Immature natural killer cell (primary cell): ENCODE measurements at regions not wholly inside any gene's neighbourhood (a gene's known extent, or its start where the extent isn't known, plus 50 kb on each side); places are given as distances from the start of the nearest gene placed in this dataset.

Experiments
- DNase-seq, 3 donors: peaks; one replicate each; pipeline ENCODE4 v3.0.0; 2022; ENCODE audit warnings: mixed read lengths in 1 of 3
- H3K27ac Mint-ChIP-seq, 6 donors: one replicate each; pipeline ENCODE4 v1.8.0; 2020; ENCODE audit warnings: mixed read lengths in 6 of 6, mild to moderate bottlenecking in 5 of 6, inconsistent platforms in 4 of 6, moderate library complexity in 3 of 6
- H3K27me3 Mint-ChIP-seq, 3 donors: one replicate each; pipeline ENCODE4 v1.8.0; 2020 to 2021; ENCODE audit warnings: low read depth in 3 of 3, mild to moderate bottlenecking in 3 of 3, mixed read lengths in 3 of 3, moderate library complexity in 3 of 3, inconsistent platforms in 1 of 3
- H3K36me3 Mint-ChIP-seq, 3 donors: one replicate each; pipeline ENCODE4 v1.8.0; 2020; ENCODE audit warnings: mixed read lengths in 3 of 3, inconsistent platforms in 2 of 3, mild to moderate bottlenecking in 2 of 3
- H3K4me1 Mint-ChIP-seq, 2 donors: one replicate each; pipeline ENCODE4 v1.8.0; 2020; ENCODE audit warnings: inconsistent platforms in 2 of 2, mild to moderate bottlenecking in 2 of 2, mixed read lengths in 2 of 2, moderate library complexity in 1 of 2
- H3K4me3 Mint-ChIP-seq, 5 donors: one replicate each; pipeline ENCODE4 v1.8.0; 2020; ENCODE audit warnings: mild to moderate bottlenecking in 5 of 5, mixed read lengths in 5 of 5, inconsistent platforms in 3 of 5, moderate library complexity in 3 of 5
- H3K9me3 Mint-ChIP-seq, 6 donors: one replicate each; pipeline ENCODE4 v1.8.0; 2020; ENCODE audit warnings: mild to moderate bottlenecking in 6 of 6, mixed read lengths in 6 of 6, inconsistent platforms in 4 of 6, moderate library complexity in 3 of 6

- Mint-ChIP-seq H3K4me1 (no peaks in the 10 kb centered on the region), H3K4me3 (no peak overlapping the region), H3K27ac (no peak overlapping the region), H3K36me3 (no peaks in the 10 kb centered on the region), H3K27me3 (peaks cover 0 to 8% (median 6%) of the 10 kb centered on the region in 3 donors), H3K9me3 (peaks cover 0 to 3% (median 0%) of the 10 kb centered on the region in 6 donors)
- DNase-seq: no peak
These were observed 114.2 kb downstream of the QRSL1 start for GRCh38 chr6:106743612-106744011.

GRCh38 chr6:106740287-106740686 lies 110.9 kb downstream of the QRSL1 start:
- no peak overlapping the region for H3K27ac Mint-ChIP-seq

GRCh38 chr6:106739387-106739786 lies 110.0 kb downstream of the QRSL1 start:
- Mint-ChIP-seq H3K27me3 (peaks cover 4 to 8% (median 8%) of the 10 kb centered on the region in 3 donors), H3K9me3 (no peaks in the 10 kb centered on the region), H3K4me3 (no peak overlapping the region), H3K4me1 (no peaks in the 10 kb centered on the region), H3K36me3 (no peaks in the 10 kb centered on the region), H3K27ac (no peak overlapping the region)
- no peak for DNase-seq

More at GRCh38 chr6:106740287-106740686, 110.9 kb downstream of the QRSL1 start:
- DNase-seq: no peak
- Mint-ChIP-seq H3K36me3 (no peaks in the 10 kb centered on the region), H3K4me3 (no peak overlapping the region), H3K4me1 (no peaks in the 10 kb centered on the region), H3K9me3 (no peaks in the 10 kb centered on the region), H3K27me3 (peaks cover 4 to 8% (median 8%) of the 10 kb centered on the region in 3 donors)

GRCh38 chr6:106736502-106736901 lies 107.1 kb downstream of the QRSL1 start:
- no peak overlapping the region for H3K4me3 Mint-ChIP-seq
- no peaks in the 10 kb centered on the region for H3K9me3 Mint-ChIP-seq
- H3K27ac Mint-ChIP-seq: no peak overlapping the region

GRCh38 chr6:106735828-106736227 lies 106.5 kb downstream of the QRSL1 start:
- Mint-ChIP-seq H3K9me3 (no peaks in the 10 kb centered on the region), H3K27ac (no peak overlapping the region), H3K4me1 (no peaks in the 10 kb centered on the region), H3K36me3 (no peaks in the 10 kb centered on the region), H3K27me3 (peaks cover 7 to 8% (median 8%) of the 10 kb centered on the region in 3 donors), H3K4me3 (no peak overlapping the region)
- DNase-seq: no peak

More at GRCh38 chr6:106736502-106736901, 107.1 kb downstream of the QRSL1 start:
- H3K4me1 Mint-ChIP-seq: no peaks in the 10 kb centered on the region
- no peaks in the 10 kb centered on the region for H3K36me3 Mint-ChIP-seq
- peaks cover 4 to 8% (median 8%) of the 10 kb centered on the region in 3 donors for H3K27me3 Mint-ChIP-seq
- DNase-seq: no peak

GRCh38 chr6:106735136-106735633 lies 105.8 kb downstream of the QRSL1 start:
- Mint-ChIP-seq H3K9me3 (no peaks in the 10 kb centered on the region), H3K27ac (no peak overlapping the region), H3K36me3 (no peaks in the 10 kb centered on the region), H3K27me3 (peaks cover 7 to 9% (median 8%) of the 10 kb centered on the region in 3 donors), H3K4me3 (no peak overlapping the region), H3K4me1 (no peaks in the 10 kb centered on the region)
- DNase-seq: no peak

- no peak for DNase-seq
- Mint-ChIP-seq H3K4me3 (no peak overlapping the region), H3K9me3 (no peaks in the 10 kb centered on the region), H3K27me3 (peaks cover 6 to 10% (median 8%) of the 10 kb centered on the region in 3 donors), H3K36me3 (no peaks in the 10 kb centered on the region), H3K4me1 (no peaks in the 10 kb centered on the region), H3K27ac (no peak overlapping the region)
These were observed 104.0 kb downstream of the QRSL1 start for GRCh38 chr6:106733386-106733785.

- Mint-ChIP-seq H3K4me3 (no peak overlapping the region), H3K27me3 (peaks cover 5 to 8% (median 6%) of the 10 kb centered on the region in 3 donors), H3K36me3 (no peaks in the 10 kb centered on the region), H3K27ac (no peak overlapping the region), H3K4me1 (no peaks in the 10 kb centered on the region), H3K9me3 (no peaks in the 10 kb centered on the region)
- DNase-seq: no peak
These were observed 103.1 kb downstream of the QRSL1 start for GRCh38 chr6:106732376-106732940.

GRCh38 chr6:106731843-106732160 lies 102.4 kb downstream of the QRSL1 start:
- peaks cover 3 to 6% (median 6%) of the 10 kb centered on the region in 3 donors for H3K27me3 Mint-ChIP-seq
- no peak for DNase-seq
- no peaks in the 10 kb centered on the region for H3K4me1 Mint-ChIP-seq
- no peaks in the 10 kb centered on the region for H3K9me3 Mint-ChIP-seq
- no peak overlapping the region for H3K27ac Mint-ChIP-seq
- H3K36me3 Mint-ChIP-seq: no peaks in the 10 kb centered on the region
- H3K4me3 Mint-ChIP-seq: no peak overlapping the region

- no peak overlapping the region for H3K27ac Mint-ChIP-seq
These were observed 101.9 kb downstream of the QRSL1 start for GRCh38 chr6:106731144-106731842.

GRCh38 chr6:106730718-106731117 lies 101.3 kb downstream of the QRSL1 start:
- no peaks in the 10 kb centered on the region for H3K36me3 Mint-ChIP-seq
- no peak overlapping the region for H3K27ac Mint-ChIP-seq
- no peaks in the 10 kb centered on the region for H3K9me3 Mint-ChIP-seq
- H3K4me1 Mint-ChIP-seq: no peaks in the 10 kb centered on the region
- H3K27me3 Mint-ChIP-seq: peaks cover 3 to 6% (median 6%) of the 10 kb centered on the region in 3 donors
- no peak overlapping the region for H3K4me3 Mint-ChIP-seq
- DNase-seq: no peak

More at GRCh38 chr6:106731144-106731842, 101.9 kb downstream of the QRSL1 start:
- no peaks in the 10 kb centered on the region for H3K36me3 Mint-ChIP-seq
- H3K27me3 Mint-ChIP-seq: peaks cover 3 to 6% (median 6%) of the 10 kb centered on the region in 3 donors
- no peaks in the 10 kb centered on the region for H3K9me3 Mint-ChIP-seq
- no peaks in the 10 kb centered on the region for H3K4me1 Mint-ChIP-seq
- no peak for DNase-seq
- no peak overlapping the region for H3K4me3 Mint-ChIP-seq

- H3K27me3 Mint-ChIP-seq: peaks cover 3 to 4% (median 3%) of the 10 kb centered on the region in 3 donors
- no peaks in the 10 kb centered on the region for H3K36me3 Mint-ChIP-seq
- DNase-seq: no peak
- no peak overlapping the region for H3K27ac Mint-ChIP-seq
- H3K4me1 Mint-ChIP-seq: no peaks in the 10 kb centered on the region
- no peak overlapping the region for H3K4me3 Mint-ChIP-seq
- H3K9me3 Mint-ChIP-seq: no peaks in the 10 kb centered on the region
These were observed 100.9 kb downstream of the QRSL1 start for GRCh38 chr6:106730264-106730663.

- no peak overlapping the region for H3K27ac Mint-ChIP-seq
- H3K27me3 Mint-ChIP-seq: peaks cover 3 to 5% (median 4%) of the 10 kb centered on the region in 3 donors
These were observed 100.5 kb downstream of the QRSL1 start for GRCh38 chr6:106729841-106730240.

GRCh38 chr6:106728296-106728870 lies 99.0 kb downstream of the QRSL1 start:
- Mint-ChIP-seq H3K36me3 (no peaks in the 10 kb centered on the region), H3K4me1 (no peaks in the 10 kb centered on the region), H3K27ac (no peak overlapping the region), H3K27me3 (peaks cover 3 to 6% (median 4%) of the 10 kb centered on the region in 3 donors), H3K9me3 (no peaks in the 10 kb centered on the region), H3K4me3 (no peak overlapping the region)
- DNase-seq: no peak

More at GRCh38 chr6:106729841-106730240, 100.5 kb downstream of the QRSL1 start:
- Mint-ChIP-seq H3K9me3 (no peaks in the 10 kb centered on the region), H3K4me3 (no peak overlapping the region), H3K36me3 (no peaks in the 10 kb centered on the region), H3K4me1 (no peaks in the 10 kb centered on the region)
- no peak for DNase-seq
